Loucy (cell line): ENCODE measurements at regions not wholly inside any gene's neighbourhood (a gene's known extent, or its start where the extent isn't known, plus 50 kb on each side); places are given as distances from the start of the nearest gene placed in this dataset.

Experiments
- H2AFZ ChIP-seq: fragments of 200-600 bp; sonication (generic); 2 replicates; pipeline ENCODE4 v1.6.0; 2016; ENCODE audit warnings: antibody characterized with exemption, mild to moderate bottlenecking, low read length, moderate library complexity
- H3F3A ChIP-seq: fragments of 200-600 bp; 2 replicates; pipeline ENCODE4 v1.6.0; 2016; ENCODE audit warnings: antibody characterized with exemption, low read depth, mild to moderate bottlenecking
- H3K27me3 ChIP-seq: fragments of 200-600 bp; sonication (generic); 2 replicates; pipeline ENCODE4 v1.6.1; 2014; ENCODE audit warnings: low read length, mild to moderate bottlenecking; ENCODE audit not compliant: insufficient read depth, poor library complexity, severe bottlenecking
- H3K36me3 ChIP-seq: fragments of 200-600 bp; sonication (generic); 2 replicates; pipeline ENCODE4 v1.6.1; 2016; ENCODE audit warnings: low read length; ENCODE audit not compliant: insufficient read depth
- H3K4me1 ChIP-seq: fragments of 200-600 bp; sonication (generic); 2 replicates; pipeline ENCODE4 v1.5.1; 2014; ENCODE audit warnings: low read length, mild to moderate bottlenecking; ENCODE audit not compliant: insufficient read depth, poor library complexity, severe bottlenecking
- H3K4me2 ChIP-seq: fragments of 200-600 bp; sonication (generic); 2 replicates; pipeline ENCODE4 v1.6.0; 2014; ENCODE audit warnings: antibody characterized with exemption, low read length, low read depth, mild to moderate bottlenecking; ENCODE audit not compliant: poor library complexity, severe bottlenecking
- H3K4me3 ChIP-seq: fragments of 200-600 bp; sonication (generic); 2 replicates; pipeline ENCODE4 v1.5.1; 2014; ENCODE audit warnings: low read length, mild to moderate bottlenecking, mixed read lengths; ENCODE audit not compliant: poor library complexity, severe bottlenecking
- H3K79me2 ChIP-seq: fragments of 200-600 bp; sonication (generic); 2 replicates; pipeline ENCODE4 v1.6.1; 2014; ENCODE audit warnings: low read length; ENCODE audit not compliant: insufficient read depth
- H3K9ac ChIP-seq: fragments of 200-600 bp; sonication (generic); 2 replicates; pipeline ENCODE4 v1.6.0; 2014; ENCODE audit warnings: mild to moderate bottlenecking, low read depth, low read length, moderate library complexity; ENCODE audit not compliant: poor library complexity, severe bottlenecking
- H3K9me2 ChIP-seq: fragments of 200-600 bp; sonication (generic); replicated peaks from 2 replicates; pipeline ENCODE4 v1.6.1; 2016; ENCODE audit warnings: low read depth, low read length, mixed read lengths
- H3K9me3 ChIP-seq: fragments of 200-600 bp; sonication (generic); 2 replicates; pipeline ENCODE4 v1.6.1; 2014; ENCODE audit warnings: mild to moderate bottlenecking, antibody characterized with exemption, low read length, low read depth; ENCODE audit not compliant: insufficient read depth
- H4K20me1 ChIP-seq: fragments of 200-600 bp; sonication (generic); 2 replicates; pipeline ENCODE4 v1.6.0; 2014; ENCODE audit warnings: antibody characterized with exemption, low read length, mild to moderate bottlenecking; ENCODE audit not compliant: insufficient read depth, poor library complexity, severe bottlenecking
- CTCF ChIP-seq: fragments of 200-600 bp; sonication (generic); conservative IDR thresholded peaks from 2 replicates; pipeline ENCODE4 v1.5.1; 2014; ENCODE audit warnings: mild to moderate bottlenecking, antibody characterized with exemption, low read length
- EZH2phosphoT487 ChIP-seq: fragments of 200-600 bp; IDR thresholded peaks from 2 replicates; pipeline ENCODE4 v1.6.1; 2018; ENCODE audit warnings: antibody characterized with exemption, mild to moderate bottlenecking, moderate library complexity, borderline replicate concordance

- Histone ChIP-seq H3K4me1 (no peaks in the 10 kb centered on the region), H4K20me1 (no peaks in the 10 kb centered on the region), H2AFZ (no peak overlapping the region), H3K9me2 (no peaks in the 10 kb centered on the region), H3K9me3 (no peaks in the 10 kb centered on the region), H3K79me2 (no peaks in the 10 kb centered on the region), H3K4me3 (no peak overlapping the region), H3K4me2 (no peak overlapping the region), H3K9ac (no peak overlapping the region), H3K27me3 (no peaks in the 10 kb centered on the region), H3K36me3 (no peaks in the 10 kb centered on the region), H3F3A (no peaks in the 10 kb centered on the region)
- TF ChIP-seq EZH2phosphoT487 (no peak), CTCF (no peak)
Observed at GRCh38 chr13:105929505-105929904, 606.0 kb downstream of the EFNB2 start.

GRCh38 chr13:105928901-105929300, 606.6 kb downstream of the EFNB2 start:
- Histone ChIP-seq H3K9me3 (no peaks in the 10 kb centered on the region), H3K4me3 (no peak overlapping the region), H2AFZ (no peak overlapping the region), H3K27me3 (no peaks in the 10 kb centered on the region), H3K9me2 (no peaks in the 10 kb centered on the region), H3F3A (no peaks in the 10 kb centered on the region), H3K9ac (no peak overlapping the region), H3K4me2 (no peak overlapping the region), H3K79me2 (no peaks in the 10 kb centered on the region), H3K4me1 (no peaks in the 10 kb centered on the region), H3K36me3 (no peaks in the 10 kb centered on the region), H4K20me1 (no peaks in the 10 kb centered on the region)
- TF ChIP-seq EZH2phosphoT487 = no peak
- TF ChIP-seq CTCF = no peak

- no peak for TF ChIP-seq CTCF
- TF ChIP-seq EZH2phosphoT487 = no peak
- H3K9me3 ChIP-seq = no peaks in the 10 kb centered on the region
- no peak overlapping the region for H2AFZ ChIP-seq
- H3F3A ChIP-seq = no peaks in the 10 kb centered on the region
- no peaks in the 10 kb centered on the region for H3K79me2 ChIP-seq
- H3K27me3 ChIP-seq = no peaks in the 10 kb centered on the region
- H3K36me3 ChIP-seq = no peaks in the 10 kb centered on the region
- no peak overlapping the region for H3K4me3 ChIP-seq
- no peak overlapping the region for H3K4me2 ChIP-seq
- H3K9me2 ChIP-seq = no peaks in the 10 kb centered on the region
- H4K20me1 ChIP-seq = no peaks in the 10 kb centered on the region
- no peak overlapping the region for H3K9ac ChIP-seq
- H3K4me1 ChIP-seq = no peaks in the 10 kb centered on the region
Observed at GRCh38 chr13:105928048-105928447, 607.4 kb downstream of the EFNB2 start.
